ENCODE measurements at regions not wholly inside any gene's neighbourhood (a gene's known extent, or its start where the extent isn't known, plus 50 kb on each side); places are given as distances from the start of the nearest gene placed in this dataset.

GRCh38 chr16:86664522-86665318 lies 86.4 kb downstream of the FOXL1 start:
- DNase-seq = no peak

- no peak for DNase-seq
These were observed 86.9 kb downstream of the FOXL1 start for GRCh38 chr16:86665319-86665675.

GRCh38 chr16:86665929-86666328 lies 87.6 kb downstream of the FOXL1 start:
- DNase-seq = no peak

- no peak for DNase-seq
These were observed 88.7 kb downstream of the FOXL1 start for GRCh38 chr16:86667035-86667434.

- DNase-seq = no peak
These were observed 90.0 kb downstream of the FOXL1 start for GRCh38 chr16:86668136-86668910.

- DNase-seq = no peak
These were observed 91.0 kb downstream of the FOXL1 start for GRCh38 chr16:86669285-86669805.

- DNase-seq = no peak
These were observed 91.8 kb downstream of the FOXL1 start for GRCh38 chr16:86669937-86670749.

GRCh38 chr16:86670750-86671234 lies 92.4 kb downstream of the FOXL1 start:
- no peak for DNase-seq

GRCh38 chr16:86671486-86672178 lies 93.3 kb downstream of the FOXL1 start:
- DNase-seq = no peak

- no peak for DNase-seq
These were observed 94.0 kb downstream of the FOXL1 start for GRCh38 chr16:86672179-86672863.

- DNase-seq = no peak
These were observed 95.0 kb downstream of the FOXL1 start for GRCh38 chr16:86673090-86673955.

- no peak for DNase-seq
These were observed 95.7 kb downstream of the FOXL1 start for GRCh38 chr16:86673956-86674453.

GRCh38 chr16:86676254-86676670 lies 97.9 kb downstream of the FOXL1 start:
- no peak for DNase-seq

- DNase-seq = no peak
These were observed 101.1 kb downstream of the FOXL1 start for GRCh38 chr16:86679490-86679889.

- no peak for DNase-seq
These were observed 101.8 kb downstream of the FOXL1 start for GRCh38 chr16:86680162-86680561.

GRCh38 chr16:86680661-86681030 lies 102.3 kb downstream of the FOXL1 start:
- DNase-seq = no peak

- no peak for DNase-seq
These were observed 102.8 kb downstream of the FOXL1 start for GRCh38 chr16:86681031-86681756.

GRCh38 chr16:86681757-86682106 lies 103.4 kb downstream of the FOXL1 start:
- DNase-seq = no peak

- no peak for DNase-seq
These were observed 104.0 kb downstream of the FOXL1 start for GRCh38 chr16:86682219-86682904.

Data from NCI-H1105 (cell line).